ENCODE measurements at regions not wholly inside any gene's neighbourhood (a gene's known extent, or its start where the extent isn't known, plus 50 kb on each side); places are given as distances from the start of the nearest gene placed in this dataset.

GRCh38 chr4:132683957-132684356, 465.1 kb upstream of the PCDH10 start:
- no peak overlapping the region for H3K4me2 ChIP-seq (ENCODE audit: low read length)
- H3K9me3 ChIP-seq (ENCODE audit: low read length) = peaks cover 11% of the 10 kb centered on the region
- H2AFZ ChIP-seq (ENCODE audit: low read length) = no peak overlapping the region
- no peaks in the 10 kb centered on the region for H3K27me3 ChIP-seq (ENCODE audit: insufficient read depth, low read length)
- H4K20me1 ChIP-seq (ENCODE audit: insufficient read depth, low read length) = no peaks in the 10 kb centered on the region
- H3K4me3 ChIP-seq (ENCODE audit: low read depth, low read length, poor library complexity, severe bottlenecking) = no peak overlapping the region
- H3K27ac ChIP-seq (ENCODE audit: low read depth, low read length, poor library complexity, severe bottlenecking) = no peak overlapping the region
- H3K9me2 ChIP-seq (ENCODE audit: low read depth, low read length) = no peaks in the 10 kb centered on the region
- no peaks in the 10 kb centered on the region for H3K36me3 ChIP-seq (ENCODE audit: insufficient read depth, low read length)
- no peaks in the 10 kb centered on the region for H3F3A ChIP-seq (ENCODE audit: insufficient read depth, low read length)
- TF ChIP-seq, protein P1, sequence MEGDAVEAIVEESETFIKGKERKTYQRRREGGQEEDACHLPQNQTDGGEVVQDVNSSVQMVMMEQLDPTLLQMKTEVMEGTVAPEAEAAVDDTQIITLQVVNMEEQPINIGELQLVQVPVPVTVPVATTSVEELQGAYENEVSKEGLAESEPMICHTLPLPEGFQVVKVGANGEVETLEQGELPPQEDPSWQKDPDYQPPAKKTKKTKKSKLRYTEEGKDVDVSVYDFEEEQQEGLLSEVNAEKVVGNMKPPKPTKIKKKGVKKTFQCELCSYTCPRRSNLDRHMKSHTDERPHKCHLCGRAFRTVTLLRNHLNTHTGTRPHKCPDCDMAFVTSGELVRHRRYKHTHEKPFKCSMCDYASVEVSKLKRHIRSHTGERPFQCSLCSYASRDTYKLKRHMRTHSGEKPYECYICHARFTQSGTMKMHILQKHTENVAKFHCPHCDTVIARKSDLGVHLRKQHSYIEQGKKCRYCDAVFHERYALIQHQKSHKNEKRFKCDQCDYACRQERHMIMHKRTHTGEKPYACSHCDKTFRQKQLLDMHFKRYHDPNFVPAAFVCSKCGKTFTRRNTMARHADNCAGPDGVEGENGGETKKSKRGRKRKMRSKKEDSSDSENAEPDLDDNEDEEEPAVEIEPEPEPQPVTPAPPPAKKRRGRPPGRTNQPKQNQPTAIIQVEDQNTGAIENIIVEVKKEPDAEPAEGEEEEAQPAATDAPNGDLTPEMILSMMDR (IDR thresholded peaks at IDR 0.05; ENCODE audit: low read length) = no peak
- no peak for TF ChIP-seq EZH2 (IDR thresholded peaks at IDR 0.05; ENCODE audit: borderline replicate concordance, low read length)
- no peaks in the 10 kb centered on the region for H3K4me1 ChIP-seq (ENCODE audit: insufficient read depth, low read length, severe bottlenecking)
- no peaks in the 10 kb centered on the region for H3K79me2 ChIP-seq (ENCODE audit: insufficient read depth, low read length)
- H3K9ac ChIP-seq (ENCODE audit: low read length) = no peak overlapping the region

GRCh38 chr4:132691026-132691425, 458.1 kb upstream of the PCDH10 start:
- H2AFZ ChIP-seq (ENCODE audit: low read length) = no peak overlapping the region
- H3K27ac ChIP-seq (ENCODE audit: low read depth, low read length, poor library complexity, severe bottlenecking) = no peak overlapping the region
- no peaks in the 10 kb centered on the region for H3K36me3 ChIP-seq (ENCODE audit: insufficient read depth, low read length)
- no peak overlapping the region for H3K4me2 ChIP-seq (ENCODE audit: low read length)
- no peak overlapping the region for H3K4me3 ChIP-seq (ENCODE audit: low read depth, low read length, poor library complexity, severe bottlenecking)
- no peak overlapping the region for H3K9ac ChIP-seq (ENCODE audit: low read length)
- H4K20me1 ChIP-seq (ENCODE audit: insufficient read depth, low read length) = no peaks in the 10 kb centered on the region
- H3F3A ChIP-seq (ENCODE audit: insufficient read depth, low read length) = no peaks in the 10 kb centered on the region
- H3K27me3 ChIP-seq (ENCODE audit: insufficient read depth, low read length) = no peaks in the 10 kb centered on the region
- H3K79me2 ChIP-seq (ENCODE audit: insufficient read depth, low read length) = no peaks in the 10 kb centered on the region
- no peaks in the 10 kb centered on the region for H3K9me2 ChIP-seq (ENCODE audit: low read depth, low read length)
- H3K9me3 ChIP-seq (ENCODE audit: low read length) = peaks cover 6% of the 10 kb centered on the region
- H3K4me1 ChIP-seq (ENCODE audit: insufficient read depth, low read length, severe bottlenecking) = no peaks in the 10 kb centered on the region
- TF ChIP-seq, protein P1 (IDR thresholded peaks at IDR 0.05; ENCODE audit: low read length) = no peak

DNA sequence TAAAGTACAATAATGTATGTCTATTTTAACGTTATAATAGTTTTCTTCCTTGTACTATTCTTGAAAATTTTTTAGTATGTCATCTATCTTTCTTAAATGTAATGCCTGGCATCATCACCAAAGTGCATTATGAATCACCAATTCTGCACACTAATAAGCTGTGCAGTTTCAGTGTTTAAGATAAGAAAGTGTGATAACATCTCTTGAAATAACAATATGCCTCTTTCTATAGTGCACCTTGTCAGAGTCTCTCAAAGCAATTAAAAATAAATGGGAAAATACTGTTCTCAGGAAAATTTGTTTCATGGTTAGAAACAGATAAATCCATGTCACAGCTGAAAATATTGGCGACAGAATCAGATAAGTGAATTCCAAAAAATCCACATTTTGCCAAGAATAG, 457.4 kb upstream of the PCDH10 start:
- no peaks in the 10 kb centered on the region for H3K27me3 ChIP-seq (ENCODE audit: insufficient read depth, low read length)
- H4K20me1 ChIP-seq (ENCODE audit: insufficient read depth, low read length) = no peaks in the 10 kb centered on the region
- no peak overlapping the region for H3K4me2 ChIP-seq (ENCODE audit: low read length)
- no peak for TF ChIP-seq EZH2 (IDR thresholded peaks at IDR 0.05; ENCODE audit: borderline replicate concordance, low read length)
- TF ChIP-seq, protein P1 (IDR thresholded peaks at IDR 0.05; ENCODE audit: low read length) = no peak
- H3K4me3 ChIP-seq (ENCODE audit: low read depth, low read length, poor library complexity, severe bottlenecking) = no peak overlapping the region
- no peak overlapping the region for H3K9ac ChIP-seq (ENCODE audit: low read length)
- H3K36me3 ChIP-seq (ENCODE audit: insufficient read depth, low read length) = no peaks in the 10 kb centered on the region
- no peak overlapping the region for H2AFZ ChIP-seq (ENCODE audit: low read length)
- no peaks in the 10 kb centered on the region for H3K4me1 ChIP-seq (ENCODE audit: insufficient read depth, low read length, severe bottlenecking)
- H3K9me3 ChIP-seq (ENCODE audit: low read length) = peaks cover 6% of the 10 kb centered on the region
- no peaks in the 10 kb centered on the region for H3K9me2 ChIP-seq (ENCODE audit: low read depth, low read length)
- no peaks in the 10 kb centered on the region for H3F3A ChIP-seq (ENCODE audit: insufficient read depth, low read length)
- no peaks in the 10 kb centered on the region for H3K79me2 ChIP-seq (ENCODE audit: insufficient read depth, low read length)
- no peak overlapping the region for H3K27ac ChIP-seq (ENCODE audit: low read depth, low read length, poor library complexity, severe bottlenecking)
